Activated naive CD4-positive, alpha-beta T cell treated with anti-CD3 and anti-CD28 coated beads, Interleukin-2, amount 50 U/mL, for 72 hours (primary cell): ENCODE measurements at regions not wholly inside any gene's neighbourhood (a gene's known extent, or its start where the extent isn't known, plus 50 kb on each side); places are given as distances from the start of the nearest gene placed in this dataset.
A peak's percentile ranks its signal among the peaks of the same experiment; 100 is the strongest.
"Not testable (repeated sequence)": the region's sequence is repeated elsewhere in the genome, so short reads cannot be mapped to it uniquely, and the experiment has no call there.

Source experiments
- ATAC-seq, 2 donors: fragments of 150-1000 bp; cut with Tn5 transposase; 2 replicates each; pipeline ENCODE4 v1.10.0; 2021; ENCODE audit warnings: mild to moderate bottlenecking in 2 of 2, moderate library complexity in 2 of 2
- DNase-seq, 2 donors: peaks; one replicate each; pipeline ENCODE4 v3.0.0; 2021 to 2022; ENCODE audit warnings: low spot score in 2 of 2
- H3K27ac Mint-ChIP-seq, 2 donors: one replicate each; pipeline ENCODE4 v1.8.0; 2022; ENCODE audit warnings: mild to moderate bottlenecking in 2 of 2, mixed read lengths in 2 of 2
- H3K36me3 Mint-ChIP-seq, 2 donors: one replicate each; pipeline ENCODE4 v1.8.0; 2022; ENCODE audit warnings: mixed read lengths in 2 of 2
- H3K9me3 Mint-ChIP-seq, 2 donors: one replicate each; pipeline ENCODE4 v1.8.0; 2022; ENCODE audit warnings: mixed read lengths in 2 of 2

GRCh38 chr5:38163636-38164237, 94.6 kb upstream of the EGFLAM start:
- H3K36me3 Mint-ChIP-seq, result no peaks in the 10 kb centered on the region
- H3K9me3 Mint-ChIP-seq, result peaks cover 5 to 6% of the 10 kb centered on the region in 2 donors
- DNase-seq (no peak), ATAC-seq (no peak)
- H3K27ac Mint-ChIP-seq, result no peak overlapping the region

DNA sequence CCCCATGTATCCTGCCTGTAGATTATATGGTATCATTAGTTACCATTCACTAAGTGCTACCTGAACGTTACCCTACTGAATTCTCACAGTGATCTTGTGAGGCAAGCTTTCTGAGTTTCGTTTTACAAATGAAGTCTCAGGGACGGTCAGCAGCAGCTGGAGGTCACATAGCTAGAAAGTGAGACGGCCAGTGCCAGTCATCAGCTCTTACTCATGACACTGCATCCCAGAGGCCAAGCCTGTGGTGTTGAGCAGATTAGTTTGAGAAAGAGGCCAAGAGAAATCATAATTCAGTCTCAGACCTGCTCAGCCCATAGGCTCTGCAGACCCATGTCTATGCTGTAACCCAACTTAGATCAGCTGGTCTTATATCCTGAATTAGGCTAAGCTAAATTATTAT, 95.7 kb upstream of the EGFLAM start:
- no peak overlapping the region for H3K27ac Mint-ChIP-seq
- DNase-seq (no peak), ATAC-seq (no peak)
- H3K36me3 Mint-ChIP-seq, result no peaks in the 10 kb centered on the region
- peaks cover 5 to 6% of the 10 kb centered on the region in 2 donors for H3K9me3 Mint-ChIP-seq

GRCh38 chr5:38157024-38157423, 101.3 kb upstream of the EGFLAM start:
- ATAC-seq (no peak), DNase-seq (no peak)
- peaks cover 0 to 6% of the 10 kb centered on the region in 2 donors for H3K9me3 Mint-ChIP-seq
- no peak overlapping the region for H3K27ac Mint-ChIP-seq
- no peaks in the 10 kb centered on the region for H3K36me3 Mint-ChIP-seq

GRCh38 chr5:38154615-38155204, 103.6 kb upstream of the EGFLAM start:
- DNase-seq, result no peak
- Mint-ChIP-seq H3K9me3 (no peaks in the 10 kb centered on the region), H3K27ac (no peak overlapping the region), H3K36me3 (no peaks in the 10 kb centered on the region)
- ATAC-seq, result no peak

DNA sequence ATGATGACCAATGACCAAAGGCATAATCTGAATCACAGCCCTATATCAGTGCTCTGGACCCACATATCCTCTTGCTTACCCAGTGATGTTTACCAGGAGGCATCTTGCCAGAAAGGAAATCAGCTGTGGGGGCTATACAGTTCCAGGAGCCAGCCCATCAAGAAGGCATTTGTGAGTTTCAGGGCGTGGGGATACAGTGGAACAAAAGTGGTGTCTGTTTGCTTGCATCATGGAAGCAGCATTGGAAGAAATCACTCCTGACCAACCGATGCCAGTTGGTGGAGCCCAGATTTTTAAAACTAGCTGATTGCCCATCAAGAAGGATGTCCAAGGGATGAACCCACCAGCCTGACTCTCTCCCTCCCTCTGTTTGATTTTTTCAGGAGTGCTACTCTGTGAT, 106.5 kb upstream of the EGFLAM start:
- H3K27ac Mint-ChIP-seq, result no peak overlapping the region
- H3K9me3 Mint-ChIP-seq, result no peaks in the 10 kb centered on the region

DNA sequence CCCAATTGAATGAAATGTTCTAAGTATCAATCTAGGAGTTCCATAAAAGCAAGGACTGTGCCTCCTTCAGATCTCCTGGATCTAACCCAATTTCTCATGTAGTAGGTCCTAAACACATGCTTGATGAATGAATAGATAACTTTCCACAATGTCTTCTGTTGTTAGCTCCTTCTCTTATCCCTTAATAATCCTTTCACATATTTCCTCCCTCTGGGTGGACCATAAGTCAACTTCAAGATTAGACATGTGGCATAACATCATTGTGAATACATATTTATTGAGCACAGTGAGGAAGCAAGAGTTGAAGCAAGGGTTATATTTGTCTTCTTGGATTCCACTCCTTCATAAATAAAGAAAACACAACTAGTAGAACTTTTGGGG, 108.6 kb upstream of the EGFLAM start:
- Mint-ChIP-seq H3K36me3 (no peaks in the 10 kb centered on the region), H3K9me3 (no peaks in the 10 kb centered on the region), H3K27ac (no peak overlapping the region)
- DNase-seq (no peak), ATAC-seq (no peak)

More for the DNA sequence above, 106.5 kb upstream of the EGFLAM start:
- ATAC-seq (no peak), DNase-seq (no peak)
- H3K36me3 Mint-ChIP-seq, result no peaks in the 10 kb centered on the region

DNA sequence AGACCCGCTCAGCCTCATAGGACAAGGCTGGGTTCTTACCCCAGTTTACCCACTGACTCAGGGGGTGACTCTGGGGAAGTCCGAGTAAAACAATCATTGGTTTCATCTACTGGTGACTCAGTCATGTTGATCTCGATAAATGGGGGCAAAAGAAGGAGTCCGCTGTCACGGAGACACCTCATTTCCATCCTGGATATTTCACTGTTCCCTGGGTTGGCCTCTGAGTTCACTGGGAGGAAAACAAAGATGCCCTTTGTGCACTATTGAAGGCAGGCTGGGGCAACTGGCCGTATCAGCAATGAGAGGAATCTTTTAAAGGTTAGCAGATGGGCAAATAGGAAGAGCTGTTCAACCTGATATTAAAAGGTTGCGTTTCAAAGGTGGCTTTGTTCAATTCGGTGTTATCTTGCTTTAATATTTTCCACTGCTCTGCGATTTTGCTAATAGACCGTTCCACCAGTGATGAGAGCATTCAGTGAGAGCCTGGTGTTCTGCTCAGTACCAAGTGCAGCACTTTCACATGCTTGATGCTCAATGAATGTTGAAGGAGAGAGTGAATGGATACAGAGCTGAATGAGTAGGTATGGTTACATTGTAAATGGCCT, 110.2 kb upstream of the EGFLAM start:
- no peak overlapping the region for H3K27ac Mint-ChIP-seq
- no peaks in the 10 kb centered on the region for H3K9me3 Mint-ChIP-seq
- no peaks in the 10 kb centered on the region for H3K36me3 Mint-ChIP-seq
- DNase-seq, result no peak
- no peak for ATAC-seq

DNA sequence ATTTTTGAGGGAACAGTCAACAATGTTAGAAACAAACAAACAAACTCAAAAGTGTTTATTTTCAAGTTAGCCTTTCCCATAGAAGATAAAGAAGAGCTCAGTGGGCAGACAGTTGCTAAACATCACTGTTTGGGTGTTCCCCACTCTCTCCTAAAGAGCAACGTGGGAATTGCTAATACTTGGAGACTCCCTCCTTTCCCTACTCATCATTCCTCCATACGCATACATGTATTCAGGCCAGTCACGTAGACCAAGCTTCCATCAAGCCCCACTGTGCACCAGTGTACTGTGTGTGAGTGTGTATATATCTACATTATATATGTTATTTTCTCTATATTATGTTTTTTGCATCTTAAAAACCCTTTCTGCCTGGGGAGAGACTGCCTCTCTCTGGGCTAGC, 115.0 kb upstream of the EGFLAM start:
- DNase-seq (no peak), ATAC-seq (no peak)
- Mint-ChIP-seq H3K9me3 (no peaks in the 10 kb centered on the region), H3K36me3 (no peaks in the 10 kb centered on the region), H3K27ac (no peak overlapping the region)

DNA sequence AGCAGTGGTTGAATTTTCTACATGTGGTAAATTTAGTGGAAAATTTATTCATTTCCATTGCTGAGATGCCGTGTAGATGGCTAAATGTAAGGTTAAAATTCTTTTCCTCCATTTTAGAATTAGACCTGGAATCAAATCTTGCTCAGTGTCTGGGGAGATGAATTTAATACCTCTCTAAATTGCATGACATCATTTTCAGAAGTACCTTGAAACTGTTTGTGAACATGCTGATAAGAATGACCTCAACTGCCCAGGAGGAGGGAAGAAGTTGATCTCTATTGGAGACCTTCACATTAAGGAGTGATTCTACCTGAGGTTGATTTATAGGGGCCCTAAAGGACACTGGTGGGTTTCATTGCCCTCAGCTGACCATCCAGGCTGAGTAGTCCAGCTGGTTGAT, 116.7 kb upstream of the EGFLAM start:
- ATAC-seq (no peak), DNase-seq (no peak)
- no peak overlapping the region for H3K27ac Mint-ChIP-seq
- H3K9me3 Mint-ChIP-seq, result no peaks in the 10 kb centered on the region
- H3K36me3 Mint-ChIP-seq, result no peaks in the 10 kb centered on the region

DNA sequence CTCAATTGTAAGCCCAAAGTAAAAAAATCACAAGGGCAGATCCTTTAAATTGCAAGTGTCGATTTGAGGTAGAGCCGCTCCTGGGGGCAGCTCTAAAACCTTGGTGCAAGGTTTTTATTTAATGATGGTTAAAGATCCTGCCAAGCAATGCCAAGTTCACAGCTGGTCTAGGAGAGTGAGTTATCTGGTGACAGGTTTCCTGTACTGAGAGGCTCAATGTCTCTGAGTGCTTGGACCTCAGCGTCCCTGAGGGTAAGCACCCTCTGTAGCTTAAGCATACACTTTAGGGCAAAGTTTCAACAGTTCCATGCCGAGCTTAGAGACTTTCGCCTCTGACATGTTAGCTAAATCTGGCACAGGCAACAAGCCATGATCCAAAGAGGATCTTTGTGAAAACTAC, 119.8 kb upstream of the EGFLAM start:
- DNase-seq (no peak), ATAC-seq (no peak)
- Mint-ChIP-seq H3K36me3 (no peaks in the 10 kb centered on the region), H3K27ac (no peak overlapping the region), H3K9me3 (no peaks in the 10 kb centered on the region)

DNA sequence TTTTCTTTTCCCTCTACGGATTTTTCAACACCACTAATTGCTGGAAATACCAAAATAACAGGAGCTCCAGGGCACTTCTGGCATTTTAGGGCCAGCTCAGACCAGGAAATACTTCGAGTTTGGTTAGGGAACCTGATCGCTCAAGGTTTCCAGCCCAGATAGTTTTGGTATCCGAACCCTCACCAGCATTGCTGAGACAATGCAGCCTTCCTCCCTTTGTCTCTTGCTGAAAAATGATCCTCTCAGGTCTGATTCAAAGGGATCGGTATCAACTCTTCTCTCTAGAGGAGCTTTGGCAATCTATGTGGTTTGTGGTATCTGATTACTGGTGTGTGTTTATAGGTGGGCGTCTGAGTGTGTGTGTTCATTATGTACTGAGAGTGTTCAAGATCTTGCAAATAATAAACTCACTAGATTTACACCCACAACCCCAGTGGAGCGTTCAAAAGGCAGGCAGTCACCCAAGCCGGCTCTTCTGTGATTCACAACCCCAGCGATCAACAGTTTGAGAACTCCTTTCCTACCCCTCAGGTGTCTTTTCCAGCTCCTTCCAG, 122.8 kb upstream of the EGFLAM start:
- Mint-ChIP-seq H3K36me3 (no peaks in the 10 kb centered on the region), H3K27ac (no peak overlapping the region), H3K9me3 (no peaks in the 10 kb centered on the region)
- no peak for DNase-seq
- no peak for ATAC-seq

DNA sequence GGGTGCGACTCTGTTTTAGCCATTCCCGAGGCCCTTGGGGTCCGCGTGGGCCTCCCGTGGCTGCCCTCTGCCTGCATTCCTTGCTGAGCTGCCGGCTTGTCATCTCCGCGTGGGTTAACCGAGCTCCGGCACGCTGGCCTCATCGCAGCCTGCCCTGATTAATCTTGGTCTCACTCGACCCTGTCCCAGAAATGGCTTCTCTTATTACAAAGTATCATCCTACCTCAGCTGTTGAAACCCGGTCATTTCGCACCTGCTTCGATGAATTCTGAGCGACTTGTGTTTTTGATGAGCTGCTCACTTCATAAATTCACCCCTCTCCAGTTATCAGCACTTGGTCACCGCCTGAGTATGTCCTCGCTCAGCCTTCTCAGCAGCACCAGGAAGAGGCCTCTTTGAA, 123.5 kb upstream of the EGFLAM start:
- Mint-ChIP-seq H3K27ac (no peak overlapping the region), H3K36me3 (no peaks in the 10 kb centered on the region), H3K9me3 (no peaks in the 10 kb centered on the region)
- DNase-seq (no peak), ATAC-seq (no peak)

- not testable (repeated sequence) for H3K9me3 Mint-ChIP-seq, H3K27ac Mint-ChIP-seq, ATAC-seq, H3K36me3 Mint-ChIP-seq, DNase-seq
Measured at GRCh38 chr5:38134294-38134693, 124.1 kb upstream of the EGFLAM start.

DNA sequence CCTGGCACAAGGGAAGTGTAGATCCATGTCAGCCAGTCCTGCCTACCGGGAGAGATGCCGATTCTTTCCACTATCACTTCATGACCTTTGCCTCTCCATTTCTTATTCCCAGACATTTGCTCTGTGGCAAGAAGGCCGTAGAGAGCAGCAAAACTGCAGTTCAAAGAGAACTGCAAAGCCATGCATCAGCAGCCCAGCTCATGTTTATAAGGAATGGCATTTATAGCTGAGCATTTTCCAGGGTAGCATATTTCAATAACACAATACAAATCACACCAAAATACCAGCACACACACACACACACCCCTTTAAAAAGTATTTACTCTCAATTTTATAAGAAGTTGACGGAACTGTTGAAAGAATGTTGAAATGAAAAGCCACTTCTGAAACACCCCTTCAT, 126.7 kb upstream of the EGFLAM start:
- H3K36me3 Mint-ChIP-seq, result no peaks in the 10 kb centered on the region

GRCh38 chr5:38124321-38124720, 134.0 kb upstream of the EGFLAM start:
- ATAC-seq (no peak), DNase-seq (no peak)
- H3K36me3 Mint-ChIP-seq, result no peaks in the 10 kb centered on the region
- H3K27ac Mint-ChIP-seq, result no peak overlapping the region
- peaks cover 11 to 15% of the 10 kb centered on the region in 2 donors for H3K9me3 Mint-ChIP-seq

More for the DNA sequence above, 126.7 kb upstream of the EGFLAM start:
- no peaks in the 10 kb centered on the region for H3K9me3 Mint-ChIP-seq
- H3K27ac Mint-ChIP-seq, result no peak overlapping the region
- no peak for ATAC-seq
- no peak for DNase-seq

- DNase-seq (no peak), ATAC-seq (peak in 1 of 2 donors; percentile 47)
- H3K27ac Mint-ChIP-seq, result no peak overlapping the region
- H3K36me3 Mint-ChIP-seq, result no peaks in the 10 kb centered on the region
- peaks cover 16 to 17% of the 10 kb centered on the region in 2 donors for H3K9me3 Mint-ChIP-seq
Measured at GRCh38 chr5:38121420-38121819, 136.9 kb upstream of the EGFLAM start.

DNA sequence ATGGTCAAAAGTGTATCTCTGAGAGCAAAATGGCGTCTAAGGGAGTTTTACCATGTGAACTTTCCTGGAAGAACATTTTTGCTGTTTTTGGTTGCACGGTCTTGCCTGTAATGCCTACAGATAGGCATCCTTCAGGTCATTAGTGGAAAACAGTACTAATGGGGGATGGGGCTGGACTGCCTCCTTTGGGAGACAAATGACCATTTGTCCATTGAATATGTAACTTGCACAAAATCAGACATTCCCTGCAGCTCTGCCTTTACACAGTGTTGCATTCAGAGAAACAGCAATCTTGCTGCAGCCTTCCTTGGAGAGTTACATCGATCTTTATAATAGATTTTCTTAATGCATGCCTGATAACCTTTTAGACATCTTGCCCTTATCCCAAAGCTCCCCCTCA, 138.5 kb upstream of the EGFLAM start:
- peaks cover 16 to 17% of the 10 kb centered on the region in 2 donors for H3K9me3 Mint-ChIP-seq
- no peaks in the 10 kb centered on the region for H3K36me3 Mint-ChIP-seq
- DNase-seq (no peak), ATAC-seq (no peak)
- H3K27ac Mint-ChIP-seq, result no peak overlapping the region
